ENCODE measurements at regions not wholly inside any gene's neighbourhood (a gene's known extent, or its start where the extent isn't known, plus 50 kb on each side); places are given as distances from the start of the nearest gene placed in this dataset.

DNA sequence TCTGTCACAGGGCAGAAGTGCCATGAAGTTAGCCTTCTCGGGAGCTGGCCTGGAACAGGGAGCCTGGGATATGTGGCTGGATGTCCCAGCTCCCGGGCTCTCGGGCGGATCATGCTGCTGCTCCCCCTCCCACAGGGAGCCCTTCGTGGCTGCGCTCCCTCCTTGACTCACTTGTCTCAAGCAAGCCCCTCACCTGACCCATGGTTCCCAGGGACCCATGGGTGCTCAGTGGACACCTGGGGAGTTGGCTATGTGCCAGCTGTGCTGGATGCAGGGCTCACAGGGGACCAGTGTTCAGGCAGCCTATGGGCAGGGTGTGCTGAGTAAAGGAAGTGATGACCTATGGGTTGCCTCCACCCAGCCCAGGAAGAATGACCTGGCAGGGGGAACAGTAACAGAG lies 213.1 kb upstream of the SGCG start:
- Mint-ChIP-seq H3K36me3 (ENCODE audit: low read depth) (no peaks in the 10 kb centered on the region), H3K9me3 (no peaks in the 10 kb centered on the region), H3K4me3 (no peak overlapping the region), H3K27ac (no peak overlapping the region), H3K27me3 (ENCODE audit: low read depth, poor library complexity) (peaks cover 3% of the 10 kb centered on the region), H3K4me1 (peaks cover 40% of the 10 kb centered on the region)
- DNase-seq, result no peak
- TF ChIP-seq, protein P1, sequence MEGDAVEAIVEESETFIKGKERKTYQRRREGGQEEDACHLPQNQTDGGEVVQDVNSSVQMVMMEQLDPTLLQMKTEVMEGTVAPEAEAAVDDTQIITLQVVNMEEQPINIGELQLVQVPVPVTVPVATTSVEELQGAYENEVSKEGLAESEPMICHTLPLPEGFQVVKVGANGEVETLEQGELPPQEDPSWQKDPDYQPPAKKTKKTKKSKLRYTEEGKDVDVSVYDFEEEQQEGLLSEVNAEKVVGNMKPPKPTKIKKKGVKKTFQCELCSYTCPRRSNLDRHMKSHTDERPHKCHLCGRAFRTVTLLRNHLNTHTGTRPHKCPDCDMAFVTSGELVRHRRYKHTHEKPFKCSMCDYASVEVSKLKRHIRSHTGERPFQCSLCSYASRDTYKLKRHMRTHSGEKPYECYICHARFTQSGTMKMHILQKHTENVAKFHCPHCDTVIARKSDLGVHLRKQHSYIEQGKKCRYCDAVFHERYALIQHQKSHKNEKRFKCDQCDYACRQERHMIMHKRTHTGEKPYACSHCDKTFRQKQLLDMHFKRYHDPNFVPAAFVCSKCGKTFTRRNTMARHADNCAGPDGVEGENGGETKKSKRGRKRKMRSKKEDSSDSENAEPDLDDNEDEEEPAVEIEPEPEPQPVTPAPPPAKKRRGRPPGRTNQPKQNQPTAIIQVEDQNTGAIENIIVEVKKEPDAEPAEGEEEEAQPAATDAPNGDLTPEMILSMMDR (IDR thresholded peaks at IDR 0.05), result no peak

- Mint-ChIP-seq H3K36me3 (ENCODE audit: low read depth) (peaks cover 5% of the 10 kb centered on the region), H3K4me3 (no peak overlapping the region), H3K4me1 (peaks cover 7% of the 10 kb centered on the region), H3K27ac (no peak overlapping the region), H3K9me3 (peaks cover 24% of the 10 kb centered on the region), H3K27me3 (ENCODE audit: low read depth, poor library complexity) (no peaks in the 10 kb centered on the region)
- DNase-seq, result no peak
- TF ChIP-seq, protein P1 (IDR thresholded peaks at IDR 0.05), result no peak
Measured at GRCh38 chr13:22979952-22980351, 200.8 kb upstream of the SGCG start.

DNA sequence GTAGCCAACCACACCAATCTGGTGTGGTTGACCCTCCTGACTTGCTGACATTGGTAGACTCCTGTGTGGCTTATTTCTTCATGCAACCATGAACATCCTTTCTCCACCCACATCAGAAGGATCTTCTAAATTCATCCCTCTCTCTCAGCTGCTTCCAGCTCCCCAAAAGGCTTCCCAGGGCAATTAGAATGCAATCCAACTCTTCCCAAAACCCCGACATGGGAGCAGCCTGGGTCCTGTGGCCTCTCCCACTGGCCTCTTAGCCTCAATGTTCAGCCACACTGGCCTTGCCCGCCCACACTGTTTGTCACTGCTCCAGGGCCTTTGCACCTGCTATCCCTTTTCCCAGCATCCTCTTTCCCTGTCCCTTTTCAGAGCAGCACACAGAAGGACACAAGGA lies 199.8 kb upstream of the SGCG start:
- no peak for DNase-seq
- H3K36me3 Mint-ChIP-seq (ENCODE audit: low read depth), result peaks cover 11% of the 10 kb centered on the region
- H3K4me1 Mint-ChIP-seq, result no peaks in the 10 kb centered on the region
- TF ChIP-seq, protein P1 (IDR thresholded peaks at IDR 0.05), result no peak
- peaks cover 33% of the 10 kb centered on the region for H3K9me3 Mint-ChIP-seq
- H3K4me3 Mint-ChIP-seq, result no peak overlapping the region
- no peaks in the 10 kb centered on the region for H3K27me3 Mint-ChIP-seq (ENCODE audit: low read depth, poor library complexity)
- H3K27ac Mint-ChIP-seq, result no peak overlapping the region

DNA sequence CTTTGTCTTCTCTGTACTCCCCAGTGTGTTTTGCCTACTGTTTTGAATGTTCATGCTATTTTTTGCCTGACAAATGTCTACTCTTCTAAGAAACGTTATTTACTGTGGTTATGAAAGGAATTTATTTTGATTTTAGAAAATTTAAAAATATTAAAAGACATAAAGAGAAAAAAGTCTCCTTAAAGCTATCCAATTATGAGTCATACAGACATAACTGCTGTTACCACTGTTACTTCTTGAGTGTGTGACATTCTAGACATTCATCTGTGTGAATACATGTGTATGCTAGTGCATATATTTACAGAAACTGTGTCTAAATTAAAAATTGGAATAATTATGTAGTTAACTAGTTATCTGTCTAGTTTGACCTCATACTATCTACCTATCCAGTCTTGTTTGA lies 187.6 kb upstream of the SGCG start:
- no peak overlapping the region for H3K27ac Mint-ChIP-seq
- H3K36me3 Mint-ChIP-seq (ENCODE audit: low read depth), result no peaks in the 10 kb centered on the region
- H3K4me3 Mint-ChIP-seq, result no peak overlapping the region
- H3K27me3 Mint-ChIP-seq (ENCODE audit: low read depth, poor library complexity), result no peaks in the 10 kb centered on the region
- TF ChIP-seq, protein P1 (IDR thresholded peaks at IDR 0.05), result no peak
- DNase-seq, result no peak
- H3K9me3 Mint-ChIP-seq, result peaks cover 14% of the 10 kb centered on the region
- no peaks in the 10 kb centered on the region for H3K4me1 Mint-ChIP-seq

DNA sequence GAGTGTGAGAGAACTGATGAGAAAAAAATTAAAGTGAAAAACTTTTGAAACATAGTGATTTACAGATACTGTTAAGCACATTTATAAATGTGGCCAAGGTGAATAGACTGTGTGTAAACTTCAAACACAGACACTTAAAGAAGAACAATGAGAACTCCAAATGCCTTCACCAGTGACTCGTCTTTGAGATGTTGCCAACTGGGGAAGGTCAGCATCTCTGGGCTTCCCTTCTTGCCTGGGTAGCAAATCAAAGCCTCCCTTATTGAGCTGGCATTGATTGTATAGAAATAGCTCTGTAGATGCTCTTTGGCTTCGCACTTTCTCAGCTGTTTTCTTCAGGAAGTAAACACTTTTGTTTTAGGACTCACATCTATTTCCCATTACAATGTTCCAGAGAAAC lies 177.3 kb upstream of the SGCG start:
- TF ChIP-seq, protein P1 (IDR thresholded peaks at IDR 0.05), result no peak
- no peak overlapping the region for H3K27ac Mint-ChIP-seq
- no peaks in the 10 kb centered on the region for H3K27me3 Mint-ChIP-seq (ENCODE audit: low read depth, poor library complexity)
- H3K36me3 Mint-ChIP-seq (ENCODE audit: low read depth), result peaks cover 17% of the 10 kb centered on the region
- no peak for DNase-seq
- peaks cover 36% of the 10 kb centered on the region for H3K9me3 Mint-ChIP-seq
- H3K4me3 Mint-ChIP-seq, result no peak overlapping the region
- H3K4me1 Mint-ChIP-seq, result peaks cover 17% of the 10 kb centered on the region

DNA sequence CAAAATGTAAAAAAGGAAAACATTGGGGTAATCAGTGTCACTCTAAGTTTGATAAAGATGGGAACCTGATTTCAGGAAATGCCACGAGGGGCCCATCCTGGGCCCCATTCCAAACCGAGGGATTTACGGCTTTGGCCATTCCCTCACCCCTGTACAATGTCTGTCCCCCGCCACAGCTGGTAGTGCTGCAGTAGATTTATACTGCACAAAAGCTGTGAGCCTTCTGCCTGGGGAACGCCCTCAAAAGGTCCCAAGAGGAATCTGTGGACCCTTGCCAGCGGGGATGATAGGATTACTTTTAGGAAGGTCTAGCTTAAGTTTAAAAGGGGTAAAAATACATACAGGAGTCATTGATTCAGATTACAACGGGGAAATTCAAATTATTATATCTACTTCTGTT lies 173.4 kb upstream of the SGCG start:
- H3K4me3 Mint-ChIP-seq, result peak overlapping the region; percentile 37
- H3K27me3 Mint-ChIP-seq (ENCODE audit: low read depth, poor library complexity), result no peaks in the 10 kb centered on the region
- H3K9me3 Mint-ChIP-seq, result peaks cover 43% of the 10 kb centered on the region
- peaks cover 7% of the 10 kb centered on the region for H3K36me3 Mint-ChIP-seq (ENCODE audit: low read depth)
- TF ChIP-seq, protein P1 (IDR thresholded peaks at IDR 0.05), result no peak
- peak overlapping the region; percentile 71 for H3K27ac Mint-ChIP-seq
- H3K4me1 Mint-ChIP-seq, result peaks cover 17% of the 10 kb centered on the region
- DNase-seq, result peak; percentile 9
